Upper lobe of right lung (tissue), 1 donor: ENCODE measurements at regions not wholly inside any gene's neighbourhood (a gene's known extent, or its start where the extent isn't known, plus 50 kb on each side); places are given as distances from the start of the nearest gene placed in this dataset.

ENCODE experiments used
- ATAC-seq: fragments of 200-7000 bp; cut with Tn5 transposase; one replicate; pipeline ENCODE4 v1.9.1; 2020; ENCODE audit warnings: mild to moderate bottlenecking, moderate library complexity
- DNase-seq: peaks from one replicate; pipeline ENCODE4 v3.0.0-alpha.2; 2020
- H3K27ac ChIP-seq: fragments of 200-600 bp; one replicate; pipeline ENCODE4 v1.8.0; 2022
- H3K27me3 ChIP-seq: fragments of 200-600 bp; one replicate; pipeline ENCODE4 v1.8.0; 2022; ENCODE audit warnings: mild to moderate bottlenecking
- H3K36me3 ChIP-seq: fragments of 200-600 bp; one replicate; pipeline ENCODE4 v1.8.0; 2022
- H3K4me1 ChIP-seq: fragments of 200-600 bp; one replicate; pipeline ENCODE4 v1.8.0; 2022
- H3K4me3 ChIP-seq: fragments of 200-600 bp; one replicate; pipeline ENCODE4 v1.8.0; 2022; ENCODE audit warnings: mild to moderate bottlenecking
- H3K9me3 ChIP-seq: fragments of 200-600 bp; one replicate; pipeline ENCODE4 v1.8.0; 2022
- CTCF ChIP-seq: fragments of 200-600 bp; IDR thresholded peaks from one replicate; pipeline ENCODE4 v1.8.0; 2022; ENCODE audit warnings: antibody characterized with exemption
- intact Hi-C: fragments of 100-400 bp; cut with DNase I; formaldehyde crosslinking; loops from one replicate; pipeline ENCODE4 v1.11.0; 2022
- donor health status: DM: no; HTN: yes; CAD: no; lungs with severe emphysema.

- Histone ChIP-seq H3K27ac (no peak overlapping the region), H3K4me1 (no peaks in the 10 kb centered on the region), H3K9me3 (no peaks in the 10 kb centered on the region), H3K36me3 (no peaks in the 10 kb centered on the region), H3K27me3 (no peaks in the 10 kb centered on the region), H3K4me3 (no peak overlapping the region)
- ATAC-seq (no peak), DNase-seq (no peak)
- intact Hi-C loops: no loop called here
- no peak for TF ChIP-seq CTCF
These were observed 1031.9 kb downstream of the ADGRL3 start for GRCh38 chr4:62231994-62232393.

DNA sequence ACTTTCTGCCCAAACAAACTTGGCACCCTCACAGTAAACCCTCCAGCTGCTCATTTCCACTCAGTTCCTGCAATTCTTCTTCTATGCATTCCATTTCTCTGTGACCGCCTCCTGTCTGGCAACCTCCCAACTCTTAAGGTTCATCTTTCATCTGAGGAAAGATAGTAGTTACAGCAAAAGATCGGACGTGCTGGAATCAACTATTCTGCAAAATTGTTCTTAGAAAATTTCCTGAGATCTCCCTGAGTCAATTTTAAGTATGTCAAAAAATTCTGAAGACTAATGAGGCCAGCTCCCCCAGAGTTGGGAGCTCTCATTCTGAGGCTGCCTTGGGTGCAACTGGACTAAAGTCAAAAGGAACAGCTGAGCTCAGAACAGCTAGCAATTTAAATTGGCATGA is 1026.0 kb downstream of the ADGRL3 start:
- no peak overlapping the region for H3K4me3 ChIP-seq
- intact Hi-C loops: no loop called here
- TF ChIP-seq CTCF: no peak
- no peaks in the 10 kb centered on the region for H3K27me3 ChIP-seq
- ATAC-seq (no peak), DNase-seq (no peak)
- no peaks in the 10 kb centered on the region for H3K4me1 ChIP-seq
- no peak overlapping the region for H3K27ac ChIP-seq
- no peaks in the 10 kb centered on the region for H3K9me3 ChIP-seq
- H3K36me3 ChIP-seq: no peaks in the 10 kb centered on the region

DNA sequence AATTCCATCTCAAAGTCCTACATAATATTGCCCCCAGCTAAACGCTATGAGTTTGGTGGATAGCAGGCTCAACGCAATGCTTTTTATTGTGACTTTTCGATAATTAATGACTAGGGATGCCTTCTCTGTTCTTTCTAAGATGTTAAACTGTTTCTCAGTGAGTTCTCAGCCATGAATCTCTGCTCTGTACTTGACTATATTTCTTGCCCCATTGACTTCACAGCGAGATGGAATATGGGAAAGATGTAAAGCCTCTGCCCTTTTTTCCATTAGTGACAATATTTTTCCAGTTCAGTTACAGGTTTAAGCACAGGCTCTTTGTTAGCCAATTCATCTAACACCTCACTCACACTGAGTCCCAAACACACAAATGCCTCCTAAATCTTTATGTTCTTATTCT is 1022.0 kb downstream of the ADGRL3 start:
- no peaks in the 10 kb centered on the region for H3K4me1 ChIP-seq
- H3K4me3 ChIP-seq: no peak overlapping the region
- H3K27me3 ChIP-seq: no peaks in the 10 kb centered on the region
- no peak overlapping the region for H3K27ac ChIP-seq
- no peak for DNase-seq
- no peaks in the 10 kb centered on the region for H3K36me3 ChIP-seq
- TF ChIP-seq CTCF: no peak
- ATAC-seq: no peak
- intact Hi-C loops: no loop called here
- H3K9me3 ChIP-seq: no peaks in the 10 kb centered on the region

GRCh38 chr4:62210486-62210885 is 1010.4 kb downstream of the ADGRL3 start:
- DNase-seq: no peak
- intact Hi-C loops: no loop called here
- Histone ChIP-seq H3K27me3 (no peaks in the 10 kb centered on the region), H3K4me1 (no peaks in the 10 kb centered on the region), H3K9me3 (no peaks in the 10 kb centered on the region), H3K36me3 (no peaks in the 10 kb centered on the region), H3K4me3 (no peak overlapping the region), H3K27ac (no peak overlapping the region)
- no peak for ATAC-seq
- TF ChIP-seq CTCF: no peak

DNA sequence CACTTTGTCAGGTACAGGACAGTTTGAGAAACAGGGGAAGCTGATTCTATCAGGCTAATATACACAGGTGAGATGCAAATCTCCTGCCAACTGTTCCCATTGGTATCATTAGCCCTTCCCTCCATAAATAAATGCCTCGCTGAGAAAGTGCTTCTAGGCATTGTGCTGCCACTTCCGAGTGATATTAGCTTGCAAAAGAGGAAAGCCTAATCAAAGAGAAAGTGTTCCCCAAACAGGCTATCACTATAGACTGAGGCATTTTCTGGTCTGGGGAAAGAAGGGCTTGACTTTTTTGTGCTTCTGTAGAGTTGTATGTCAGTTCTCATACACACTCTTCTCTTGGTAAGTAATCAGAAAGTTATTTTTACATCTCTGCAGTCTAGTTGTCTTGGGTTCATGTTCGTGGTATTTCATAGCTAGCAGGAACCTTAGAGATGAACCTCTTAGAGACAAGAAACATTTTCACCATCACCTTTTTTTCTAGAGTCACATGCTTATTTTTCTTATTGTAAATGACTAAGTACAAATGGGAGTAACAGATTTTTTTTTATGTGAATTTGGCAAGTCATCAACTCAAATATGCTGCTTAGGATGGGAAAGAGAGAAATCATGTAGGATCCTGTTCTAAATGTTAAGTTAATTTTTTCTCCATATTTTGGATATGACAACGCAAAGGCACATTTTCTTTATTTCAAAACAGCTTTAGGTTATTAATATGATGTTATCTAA is 1009.8 kb downstream of the ADGRL3 start:
- H3K27me3 ChIP-seq: no peaks in the 10 kb centered on the region
- H3K9me3 ChIP-seq: no peaks in the 10 kb centered on the region
- no peak for ATAC-seq
- no peaks in the 10 kb centered on the region for H3K4me1 ChIP-seq
- no peak for TF ChIP-seq CTCF
- no peak overlapping the region for H3K4me3 ChIP-seq
- no peaks in the 10 kb centered on the region for H3K36me3 ChIP-seq
- intact Hi-C loops: no loop called here
- H3K27ac ChIP-seq: no peak overlapping the region
- no peak for DNase-seq

DNA sequence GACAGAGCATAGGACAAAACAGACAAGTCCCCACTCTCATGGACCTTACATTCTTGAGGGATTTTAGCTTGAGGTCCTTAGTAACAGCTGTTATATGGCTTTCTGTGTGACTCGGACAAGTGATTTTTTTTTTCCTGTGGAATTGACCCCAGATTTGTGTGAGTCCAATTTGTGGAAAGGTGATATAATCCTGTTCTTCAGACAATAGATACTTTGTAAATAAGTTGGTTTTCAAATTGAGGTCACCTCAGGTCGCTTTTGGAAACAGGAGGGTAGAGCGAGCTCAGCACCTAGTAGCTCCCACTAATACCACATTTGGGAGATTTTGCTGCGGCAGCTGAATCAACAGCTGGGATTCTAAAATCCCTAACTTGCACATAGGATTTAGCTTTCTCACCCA is 1008.8 kb downstream of the ADGRL3 start:
- ATAC-seq (no peak), DNase-seq (no peak)
- H3K36me3 ChIP-seq: no peaks in the 10 kb centered on the region
- no peak overlapping the region for H3K4me3 ChIP-seq
- no peaks in the 10 kb centered on the region for H3K4me1 ChIP-seq
- H3K27ac ChIP-seq: no peak overlapping the region
- intact Hi-C loops: no loop called here
- no peak for TF ChIP-seq CTCF
- no peaks in the 10 kb centered on the region for H3K9me3 ChIP-seq
- no peaks in the 10 kb centered on the region for H3K27me3 ChIP-seq
